GM19238 (cell line): ENCODE measurements at regions not wholly inside any gene's neighbourhood (a gene's known extent, or its start where the extent isn't known, plus 50 kb on each side); places are given as distances from the start of the nearest gene placed in this dataset.

ENCODE experiments used
- DNase-seq: peaks from one replicate; pipeline ENCODE4 v3.0.0; 2011; ENCODE audit warnings: low spot score; ENCODE audit not compliant: insufficient read length

- DNase-seq, result no peak
Measured at GRCh38 chr18:75618146-75618545, 190.6 kb upstream of the SMIM21 start.

- no peak for DNase-seq
Measured at GRCh38 chr18:75612456-75612855, 185.0 kb upstream of the SMIM21 start.

- DNase-seq, result no peak
Measured at GRCh38 chr18:75607701-75608100, 180.2 kb upstream of the SMIM21 start.

GRCh38 chr18:75592527-75592926 lies 165.0 kb upstream of the SMIM21 start:
- DNase-seq, result no peak

GRCh38 chr18:75588412-75588811 lies 160.9 kb upstream of the SMIM21 start:
- no peak for DNase-seq

- no peak for DNase-seq
Measured at GRCh38 chr18:75587131-75587530, 159.6 kb upstream of the SMIM21 start.

GRCh38 chr18:75586130-75586889 lies 158.8 kb upstream of the SMIM21 start:
- no peak for DNase-seq

- no peak for DNase-seq
Measured at GRCh38 chr18:75582940-75583339, 155.4 kb upstream of the SMIM21 start.

GRCh38 chr18:75582406-75582821 lies 154.9 kb upstream of the SMIM21 start:
- no peak for DNase-seq

- no peak for DNase-seq
Measured at GRCh38 chr18:75581336-75582131, 154.0 kb upstream of the SMIM21 start.

GRCh38 chr18:75574187-75574586 lies 146.7 kb upstream of the SMIM21 start:
- DNase-seq, result no peak

GRCh38 chr18:75563150-75563549 lies 135.6 kb upstream of the SMIM21 start:
- DNase-seq, result no peak

GRCh38 chr18:75562216-75562615 lies 134.7 kb upstream of the SMIM21 start:
- DNase-seq, result no peak

- DNase-seq, result no peak
Measured at GRCh38 chr18:75558790-75559189, 131.3 kb upstream of the SMIM21 start.

- no peak for DNase-seq
Measured at GRCh38 chr18:75556841-75557240, 129.3 kb upstream of the SMIM21 start.

- DNase-seq, result no peak
Measured at GRCh38 chr18:75554644-75555185, 127.2 kb upstream of the SMIM21 start.

- DNase-seq, result no peak
Measured at GRCh38 chr18:75554176-75554575, 126.7 kb upstream of the SMIM21 start.

- DNase-seq, result no peak
Measured at GRCh38 chr18:75553021-75553420, 125.5 kb upstream of the SMIM21 start.

GRCh38 chr18:75551071-75551470 lies 123.6 kb upstream of the SMIM21 start:
- no peak for DNase-seq

GRCh38 chr18:75548353-75548905 lies 120.9 kb upstream of the SMIM21 start:
- DNase-seq, result no peak

GRCh38 chr18:75546964-75547363 lies 119.5 kb upstream of the SMIM21 start:
- no peak for DNase-seq

- no peak for DNase-seq
Measured at GRCh38 chr18:75545189-75545588, 117.7 kb upstream of the SMIM21 start.
